ENCODE measurements at regions not wholly inside any gene's neighbourhood (a gene's known extent, or its start where the extent isn't known, plus 50 kb on each side); places are given as distances from the start of the nearest gene placed in this dataset.

DNA sequence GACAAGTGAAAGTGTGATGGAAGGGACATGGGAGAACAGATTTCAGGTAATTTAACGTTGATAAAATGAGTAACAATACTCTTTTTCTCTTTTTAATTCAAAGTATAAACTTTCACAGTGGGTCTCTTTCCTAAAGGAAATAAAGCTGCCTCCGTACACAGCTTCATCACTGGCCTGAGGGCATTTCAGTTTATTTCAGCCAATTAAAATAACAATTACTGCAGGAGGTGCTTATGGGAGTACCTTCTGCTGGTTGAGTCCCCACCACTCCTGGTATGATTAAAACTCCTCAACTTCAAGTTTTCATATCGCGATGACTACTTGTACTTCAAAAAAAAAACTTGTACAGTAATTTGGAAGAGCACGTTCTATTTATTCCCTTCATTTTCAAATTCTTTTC, 1845.9 kb downstream of the MAT2B start:
- TF ChIP-seq, protein P1, sequence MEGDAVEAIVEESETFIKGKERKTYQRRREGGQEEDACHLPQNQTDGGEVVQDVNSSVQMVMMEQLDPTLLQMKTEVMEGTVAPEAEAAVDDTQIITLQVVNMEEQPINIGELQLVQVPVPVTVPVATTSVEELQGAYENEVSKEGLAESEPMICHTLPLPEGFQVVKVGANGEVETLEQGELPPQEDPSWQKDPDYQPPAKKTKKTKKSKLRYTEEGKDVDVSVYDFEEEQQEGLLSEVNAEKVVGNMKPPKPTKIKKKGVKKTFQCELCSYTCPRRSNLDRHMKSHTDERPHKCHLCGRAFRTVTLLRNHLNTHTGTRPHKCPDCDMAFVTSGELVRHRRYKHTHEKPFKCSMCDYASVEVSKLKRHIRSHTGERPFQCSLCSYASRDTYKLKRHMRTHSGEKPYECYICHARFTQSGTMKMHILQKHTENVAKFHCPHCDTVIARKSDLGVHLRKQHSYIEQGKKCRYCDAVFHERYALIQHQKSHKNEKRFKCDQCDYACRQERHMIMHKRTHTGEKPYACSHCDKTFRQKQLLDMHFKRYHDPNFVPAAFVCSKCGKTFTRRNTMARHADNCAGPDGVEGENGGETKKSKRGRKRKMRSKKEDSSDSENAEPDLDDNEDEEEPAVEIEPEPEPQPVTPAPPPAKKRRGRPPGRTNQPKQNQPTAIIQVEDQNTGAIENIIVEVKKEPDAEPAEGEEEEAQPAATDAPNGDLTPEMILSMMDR (IDR thresholded peaks at IDR 0.05; ENCODE audit: insufficient read depth, low read length), result no peak
- no peak overlapping the region for H3K4me3 ChIP-seq (ENCODE audit: low read depth, low read length)
- no peak for DNase-seq (ENCODE audit: low read depth)

DNA sequence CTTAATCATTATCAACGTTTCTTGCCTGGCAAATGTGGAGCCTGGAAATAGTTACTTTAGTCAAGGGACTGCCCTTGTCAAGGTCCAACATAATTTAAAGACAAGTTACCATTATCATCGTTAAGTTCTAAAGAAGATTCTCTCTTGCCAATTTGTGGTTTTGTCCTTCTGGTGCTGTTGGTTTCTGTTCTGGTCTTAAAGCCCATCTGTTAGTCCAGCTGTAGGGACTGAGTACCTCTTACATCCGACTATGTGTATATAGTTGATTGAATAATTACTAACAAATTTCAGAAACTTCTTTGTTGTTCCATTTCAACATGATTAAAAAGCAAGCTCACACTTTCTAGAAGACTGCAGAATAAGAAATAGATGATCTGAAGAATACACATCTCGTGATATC, 1854.9 kb downstream of the MAT2B start:
- no peak for DNase-seq (ENCODE audit: low read depth)
- TF ChIP-seq, protein P1 (IDR thresholded peaks at IDR 0.05; ENCODE audit: insufficient read depth, low read length), result no peak
- no peak overlapping the region for H3K4me3 ChIP-seq (ENCODE audit: low read depth, low read length)

DNA sequence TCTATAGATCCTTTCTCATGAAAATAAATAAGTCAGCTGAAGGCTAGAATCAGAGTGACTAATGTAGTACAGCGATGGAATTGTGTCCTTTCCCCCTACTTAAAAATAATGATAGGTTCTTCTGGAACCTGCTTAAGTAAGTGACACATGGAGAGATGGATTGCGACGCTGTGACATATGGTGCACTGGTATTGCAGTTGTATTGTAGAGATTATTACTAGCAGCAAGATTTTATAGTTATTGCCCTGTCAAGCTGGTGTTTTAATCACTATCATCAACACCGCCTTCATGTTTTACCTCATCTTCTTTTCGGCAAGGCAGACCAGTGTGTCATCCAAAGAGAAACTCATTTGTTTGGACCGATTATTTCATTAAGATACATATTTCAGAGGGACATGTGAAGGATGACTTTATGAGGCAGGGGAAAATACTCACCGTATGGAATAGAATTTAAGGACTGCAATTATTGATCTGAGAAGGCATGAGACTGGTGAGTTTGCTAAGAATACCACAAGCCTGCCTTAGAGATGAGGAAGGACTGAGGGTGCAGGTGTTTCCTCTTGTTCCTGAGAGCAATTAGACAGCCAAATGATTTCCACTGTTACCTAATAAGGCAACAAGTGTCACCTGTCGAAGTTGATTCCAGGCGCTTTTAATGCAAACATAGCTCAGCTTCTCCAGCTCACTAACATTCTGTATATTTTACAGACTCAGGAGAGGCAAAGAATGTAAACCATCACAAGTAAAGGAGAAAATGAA, 1855.5 kb downstream of the MAT2B start:
- no peak for DNase-seq (ENCODE audit: low read depth)
- no peak overlapping the region for H3K4me3 ChIP-seq (ENCODE audit: low read depth, low read length)
- TF ChIP-seq, protein P1 (IDR thresholded peaks at IDR 0.05; ENCODE audit: insufficient read depth, low read length), result no peak

DNA sequence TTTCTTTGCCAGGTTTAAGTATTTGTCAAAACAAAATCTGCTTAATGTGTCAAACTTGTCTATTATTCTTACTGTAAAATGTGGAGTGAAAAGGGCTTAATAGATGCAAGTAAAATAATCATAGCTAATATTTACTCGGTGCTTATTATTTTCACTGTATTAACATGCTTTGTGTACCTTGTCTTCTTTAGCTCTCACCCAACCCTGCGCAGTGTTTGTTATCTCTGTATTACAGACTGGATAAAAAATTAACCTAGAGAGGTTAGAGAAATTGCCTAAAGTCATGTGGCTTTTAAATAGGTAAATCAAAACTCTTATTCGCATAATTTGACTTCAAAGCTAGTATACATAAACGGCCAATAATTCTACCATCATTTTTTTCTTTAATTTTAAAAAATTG, 1864.8 kb downstream of the MAT2B start:
- DNase-seq (ENCODE audit: low read depth), result no peak
- TF ChIP-seq, protein P1 (IDR thresholded peaks at IDR 0.05; ENCODE audit: insufficient read depth, low read length), result no peak
- H3K4me3 ChIP-seq (ENCODE audit: low read depth, low read length), result no peak overlapping the region

DNA sequence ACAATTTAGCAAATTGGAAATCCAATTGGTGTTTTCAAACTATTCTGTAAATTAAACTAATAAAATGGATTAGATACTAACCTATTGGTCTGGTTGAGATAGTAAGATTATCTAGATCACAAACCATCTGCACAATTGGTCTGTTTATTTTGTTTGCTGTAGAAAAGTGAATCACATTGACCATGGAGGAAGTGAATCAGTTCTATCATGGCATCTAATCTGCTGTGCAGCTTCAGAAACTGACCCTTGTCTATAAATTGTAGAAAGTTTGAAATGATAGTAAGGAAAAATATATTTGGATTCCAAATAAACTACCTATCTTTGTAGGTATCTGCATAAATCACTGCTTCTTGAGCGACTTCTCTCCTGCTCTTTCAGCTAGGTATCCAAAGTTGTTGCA, 1865.4 kb downstream of the MAT2B start:
- TF ChIP-seq, protein P1 (IDR thresholded peaks at IDR 0.05; ENCODE audit: insufficient read depth, low read length), result no peak
- no peak overlapping the region for H3K4me3 ChIP-seq (ENCODE audit: low read depth, low read length)
- no peak for DNase-seq (ENCODE audit: low read depth)

DNA sequence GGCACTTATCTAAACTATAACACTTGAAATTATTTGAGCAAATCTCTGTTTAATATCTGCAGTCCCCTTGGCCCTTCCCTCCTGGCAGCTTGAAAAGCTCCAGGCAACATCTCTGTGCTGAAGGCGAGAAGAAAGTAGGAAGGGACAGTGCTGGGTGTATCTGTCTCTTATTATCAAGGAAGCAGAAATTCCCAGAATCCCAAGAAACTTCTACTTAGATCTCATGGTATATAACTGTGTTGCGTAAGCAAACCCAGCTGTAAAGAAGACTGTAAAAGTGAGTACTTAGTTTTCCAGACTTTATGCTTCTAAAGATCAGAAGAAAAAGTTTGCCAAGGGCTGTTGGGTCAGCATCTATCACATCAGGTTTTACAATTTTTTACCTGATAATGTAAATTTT, 1869.8 kb downstream of the MAT2B start:
- H3K4me3 ChIP-seq (ENCODE audit: low read depth, low read length), result no peak overlapping the region
- no peak for DNase-seq (ENCODE audit: low read depth)
- TF ChIP-seq, protein P1 (IDR thresholded peaks at IDR 0.05; ENCODE audit: insufficient read depth, low read length), result no peak

DNA sequence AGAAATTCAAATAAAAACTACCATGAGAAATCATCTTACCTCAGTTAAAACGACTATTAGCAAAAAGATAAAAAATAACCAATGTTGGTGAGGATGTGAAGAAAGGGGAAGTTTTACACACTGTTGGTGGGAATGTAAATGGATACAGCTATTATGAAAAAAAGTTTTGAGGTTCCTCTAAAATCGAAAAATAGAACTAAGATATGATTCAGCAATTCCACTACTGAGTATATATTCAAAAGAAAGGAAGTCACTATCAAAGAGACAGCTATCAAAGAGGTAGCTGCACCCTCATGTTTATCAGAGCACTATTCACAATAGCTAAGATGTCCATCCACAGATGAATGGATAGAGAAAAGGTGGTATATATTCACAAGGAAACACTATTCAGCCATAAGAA, 1888.4 kb downstream of the MAT2B start:
- no peak overlapping the region for H3K4me3 ChIP-seq (ENCODE audit: low read depth, low read length)
- TF ChIP-seq, protein P1 (IDR thresholded peaks at IDR 0.05; ENCODE audit: insufficient read depth, low read length), result no peak
- no peak for DNase-seq (ENCODE audit: low read depth)
